NCI-H2227 (cell line): ENCODE measurements at regions not wholly inside any gene's neighbourhood (a gene's known extent, or its start where the extent isn't known, plus 50 kb on each side); places are given as distances from the start of the nearest gene placed in this dataset.

Experiments
- DNase-seq: peaks from one replicate; lab custom pipeline; 2025; ENCODE audit not compliant: unreplicated experiment; lab: John Stamatoyannopoulos, UW

GRCh38 chr2:122156176-122156890 lies 400.9 kb downstream of the TSN start:
- no peak for DNase-seq

GRCh38 chr2:122157158-122157557 lies 401.7 kb downstream of the TSN start:
- DNase-seq: no peak

- no peak for DNase-seq
These were observed 408.2 kb downstream of the TSN start for GRCh38 chr2:122163617-122164016.

- DNase-seq: no peak
These were observed 409.5 kb downstream of the TSN start for GRCh38 chr2:122164964-122165363.

- DNase-seq: no peak
These were observed 411.4 kb downstream of the TSN start for GRCh38 chr2:122166820-122167219.

- DNase-seq: no peak
These were observed 412.1 kb downstream of the TSN start for GRCh38 chr2:122167515-122167914.

GRCh38 chr2:122168799-122169198 lies 413.3 kb downstream of the TSN start:
- no peak for DNase-seq

GRCh38 chr2:122172812-122173211 lies 417.4 kb downstream of the TSN start:
- no peak for DNase-seq

GRCh38 chr2:122174061-122174460 lies 418.6 kb downstream of the TSN start:
- no peak for DNase-seq

- DNase-seq: no peak
These were observed 424.2 kb downstream of the TSN start for GRCh38 chr2:122179492-122180165.

- no peak for DNase-seq
These were observed 425.5 kb downstream of the TSN start for GRCh38 chr2:122180972-122181371.

- no peak for DNase-seq
These were observed 427.3 kb downstream of the TSN start for GRCh38 chr2:122182616-122183355.

- no peak for DNase-seq
These were observed 428.4 kb downstream of the TSN start for GRCh38 chr2:122183890-122184289.

GRCh38 chr2:122186761-122187222 lies 431.3 kb downstream of the TSN start:
- no peak for DNase-seq

- no peak for DNase-seq
These were observed 435.9 kb downstream of the TSN start for GRCh38 chr2:122191331-122191730.

GRCh38 chr2:122193622-122194021 lies 438.2 kb downstream of the TSN start:
- DNase-seq: no peak

- no peak for DNase-seq
These were observed 439.1 kb downstream of the TSN start for GRCh38 chr2:122194546-122194945.

- DNase-seq: no peak
These were observed 448.1 kb downstream of the TSN start for GRCh38 chr2:122203523-122203922.

GRCh38 chr2:122205641-122206040 lies 450.2 kb downstream of the TSN start:
- no peak for DNase-seq

- DNase-seq: no peak
These were observed 450.6 kb downstream of the TSN start for GRCh38 chr2:122206101-122206500.

GRCh38 chr2:122209377-122209776 lies 453.9 kb downstream of the TSN start:
- DNase-seq: no peak

- no peak for DNase-seq
These were observed 454.6 kb downstream of the TSN start for GRCh38 chr2:122210065-122210464.
